ENCODE measurements at regions not wholly inside any gene's neighbourhood (a gene's known extent, or its start where the extent isn't known, plus 50 kb on each side); places are given as distances from the start of the nearest gene placed in this dataset.
"Not testable (repeated sequence)": the region's sequence is repeated elsewhere in the genome, so short reads cannot be mapped to it uniquely, and the experiment has no call there.

DNA sequence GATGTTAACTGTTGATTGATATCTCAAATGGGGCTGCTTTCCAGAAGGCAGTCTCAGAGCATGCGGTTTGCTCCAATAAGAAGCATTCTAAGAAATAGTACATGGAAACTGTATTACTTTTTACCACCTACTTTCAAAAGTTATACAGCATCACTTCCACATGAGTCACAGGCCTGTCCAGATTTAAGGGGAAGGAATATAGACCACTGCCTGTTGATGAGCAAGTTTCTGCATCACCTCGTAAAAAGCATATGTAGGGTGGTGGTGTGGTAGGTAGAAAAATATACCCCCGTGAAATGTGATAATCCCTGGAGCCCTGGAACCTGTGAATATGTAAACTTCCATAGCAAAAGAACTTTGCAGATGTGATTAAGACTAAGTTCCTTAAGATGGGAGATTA lies 816.6 kb upstream of the CDH6 start:
- no peaks in the 10 kb centered on the region for H3K4me1 ChIP-seq
- no peak overlapping the region for H3K27ac ChIP-seq
- TF ChIP-seq POLR2A (IDR thresholded peaks at IDR 0.05) (no peak), POLR2AphosphoS5 (IDR thresholded peaks at IDR 0.05; ENCODE audit: insufficient read depth in 1 of 2, low read depth in 1 of 2) (no peak)
- TF ChIP-seq, protein P1, sequence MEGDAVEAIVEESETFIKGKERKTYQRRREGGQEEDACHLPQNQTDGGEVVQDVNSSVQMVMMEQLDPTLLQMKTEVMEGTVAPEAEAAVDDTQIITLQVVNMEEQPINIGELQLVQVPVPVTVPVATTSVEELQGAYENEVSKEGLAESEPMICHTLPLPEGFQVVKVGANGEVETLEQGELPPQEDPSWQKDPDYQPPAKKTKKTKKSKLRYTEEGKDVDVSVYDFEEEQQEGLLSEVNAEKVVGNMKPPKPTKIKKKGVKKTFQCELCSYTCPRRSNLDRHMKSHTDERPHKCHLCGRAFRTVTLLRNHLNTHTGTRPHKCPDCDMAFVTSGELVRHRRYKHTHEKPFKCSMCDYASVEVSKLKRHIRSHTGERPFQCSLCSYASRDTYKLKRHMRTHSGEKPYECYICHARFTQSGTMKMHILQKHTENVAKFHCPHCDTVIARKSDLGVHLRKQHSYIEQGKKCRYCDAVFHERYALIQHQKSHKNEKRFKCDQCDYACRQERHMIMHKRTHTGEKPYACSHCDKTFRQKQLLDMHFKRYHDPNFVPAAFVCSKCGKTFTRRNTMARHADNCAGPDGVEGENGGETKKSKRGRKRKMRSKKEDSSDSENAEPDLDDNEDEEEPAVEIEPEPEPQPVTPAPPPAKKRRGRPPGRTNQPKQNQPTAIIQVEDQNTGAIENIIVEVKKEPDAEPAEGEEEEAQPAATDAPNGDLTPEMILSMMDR (IDR thresholded peaks at IDR 0.05): no peak
- no peaks in the 10 kb centered on the region for H3K27me3 ChIP-seq
- no peak overlapping the region for H3K4me3 ChIP-seq
- no peaks in the 10 kb centered on the region for H3K36me3 ChIP-seq
- intact Hi-C loops (cut with DNase I): no loop called here
- H3K9me3 ChIP-seq: no peaks in the 10 kb centered on the region
- DNase-seq (ENCODE audit: extremely low spot score in 2 of 2): no peak

DNA sequence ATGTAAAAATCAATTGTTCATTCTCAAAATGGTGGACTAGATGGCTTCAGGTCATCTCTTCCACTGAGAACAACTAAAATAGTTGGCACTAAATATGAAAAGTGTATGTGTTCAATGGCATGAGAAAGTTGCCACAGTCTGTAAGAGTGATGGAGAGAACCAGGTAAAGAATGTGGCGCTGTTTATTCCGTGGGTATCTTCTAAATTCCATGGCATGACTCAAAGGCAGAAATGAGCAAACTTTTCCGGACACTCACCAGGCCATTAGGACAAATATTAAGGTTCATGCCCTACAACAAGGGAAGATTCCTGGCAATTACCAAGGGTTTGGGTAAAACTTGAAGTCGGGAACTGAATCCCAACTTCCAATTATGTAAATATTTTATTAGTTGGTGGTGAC lies 825.4 kb upstream of the CDH6 start:
- H3K4me3 ChIP-seq: no peak overlapping the region
- intact Hi-C loops (cut with DNase I): no loop called here
- no peaks in the 10 kb centered on the region for H3K4me1 ChIP-seq
- TF ChIP-seq POLR2A (IDR thresholded peaks at IDR 0.05): no peak
- TF ChIP-seq POLR2AphosphoS5 (IDR thresholded peaks at IDR 0.05; ENCODE audit: insufficient read depth in 1 of 2, low read depth in 1 of 2): no peak
- TF ChIP-seq, protein P1 (IDR thresholded peaks at IDR 0.05): no peak
- H3K9me3 ChIP-seq: no peaks in the 10 kb centered on the region
- H3K27ac ChIP-seq: no peak overlapping the region
- H3K27me3 ChIP-seq: no peaks in the 10 kb centered on the region
- DNase-seq (ENCODE audit: extremely low spot score in 2 of 2): no peak
- no peaks in the 10 kb centered on the region for H3K36me3 ChIP-seq

DNA sequence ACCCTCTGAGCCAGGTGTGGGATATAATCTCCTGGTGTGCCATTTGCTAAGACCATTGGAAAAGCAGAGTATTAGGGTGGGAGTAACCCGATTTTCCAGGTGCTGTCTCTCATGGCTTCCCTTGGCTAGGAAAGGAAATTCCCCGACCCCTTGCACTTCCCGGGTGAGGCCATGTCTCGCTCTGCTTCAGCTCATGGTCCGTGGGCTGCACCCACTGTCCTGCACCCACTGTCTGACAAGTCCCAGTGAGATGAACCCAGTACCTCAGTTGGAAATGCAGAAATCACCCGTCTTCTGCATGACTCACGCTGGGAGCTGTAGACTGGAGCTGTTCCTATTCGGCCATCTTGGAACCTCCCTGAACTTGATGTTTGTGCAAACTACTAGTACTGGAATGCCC lies 828.5 kb upstream of the CDH6 start:
- H3K9me3 ChIP-seq; H3K27ac ChIP-seq; H3K4me1 ChIP-seq; H3K36me3 ChIP-seq; H3K4me3 ChIP-seq; intact Hi-C loops (cut with DNase I); DNase-seq (ENCODE audit: extremely low spot score in 2 of 2); H3K27me3 ChIP-seq: not testable (repeated sequence)

DNA sequence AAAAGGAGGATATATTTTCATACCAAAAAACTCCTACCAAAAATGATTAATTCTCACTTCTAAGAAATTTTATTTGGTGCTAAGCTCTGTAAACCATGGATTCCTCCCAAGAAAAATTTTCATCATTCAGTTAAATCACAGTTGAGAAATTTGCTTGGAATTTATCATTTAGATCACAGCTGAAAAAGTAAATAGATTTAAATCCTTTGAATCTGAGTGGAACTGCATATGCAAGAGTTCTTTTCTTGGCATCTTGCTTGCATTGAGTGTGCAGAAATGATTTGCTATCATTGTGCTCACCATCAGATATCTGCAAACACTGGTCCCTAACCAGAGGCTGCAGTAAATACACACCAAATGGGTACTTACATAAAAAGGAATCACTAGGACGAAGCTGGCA lies 836.1 kb upstream of the CDH6 start:
- no peaks in the 10 kb centered on the region for H3K36me3 ChIP-seq
- no peak for DNase-seq (ENCODE audit: extremely low spot score in 2 of 2)
- TF ChIP-seq POLR2AphosphoS5 (IDR thresholded peaks at IDR 0.05; ENCODE audit: insufficient read depth in 1 of 2, low read depth in 1 of 2): no peak
- no peak for TF ChIP-seq POLR2A (IDR thresholded peaks at IDR 0.05)
- TF ChIP-seq, protein P1 (IDR thresholded peaks at IDR 0.05): no peak
- H3K9me3 ChIP-seq: no peaks in the 10 kb centered on the region
- H3K4me1 ChIP-seq: no peaks in the 10 kb centered on the region
- intact Hi-C loops (cut with DNase I): no loop called here
- no peak overlapping the region for H3K4me3 ChIP-seq
- H3K27me3 ChIP-seq: no peaks in the 10 kb centered on the region
- no peak overlapping the region for H3K27ac ChIP-seq

DNA sequence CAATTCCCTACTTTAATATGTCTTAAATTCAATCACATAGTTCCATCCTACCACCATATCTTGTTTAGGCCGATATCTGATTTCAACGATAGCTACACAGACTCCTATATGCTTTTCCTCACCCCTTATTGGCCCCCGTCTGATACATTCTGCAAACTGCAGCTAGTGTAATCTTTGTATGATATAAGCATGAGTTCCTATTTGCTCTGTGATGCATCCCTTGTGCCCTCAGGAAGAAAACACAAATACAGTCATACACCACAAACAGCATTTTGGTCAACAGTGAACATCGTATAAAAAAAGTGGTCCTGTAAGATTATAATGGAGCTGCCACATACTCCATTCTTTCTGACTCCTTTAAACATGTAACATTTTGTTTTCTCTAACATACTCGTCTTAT lies 837.8 kb upstream of the CDH6 start:
- TF ChIP-seq POLR2A (IDR thresholded peaks at IDR 0.05) (no peak), POLR2AphosphoS5 (IDR thresholded peaks at IDR 0.05; ENCODE audit: insufficient read depth in 1 of 2, low read depth in 1 of 2) (no peak)
- TF ChIP-seq, protein P1 (IDR thresholded peaks at IDR 0.05): no peak
- H3K4me3 ChIP-seq: no peak overlapping the region

DNA sequence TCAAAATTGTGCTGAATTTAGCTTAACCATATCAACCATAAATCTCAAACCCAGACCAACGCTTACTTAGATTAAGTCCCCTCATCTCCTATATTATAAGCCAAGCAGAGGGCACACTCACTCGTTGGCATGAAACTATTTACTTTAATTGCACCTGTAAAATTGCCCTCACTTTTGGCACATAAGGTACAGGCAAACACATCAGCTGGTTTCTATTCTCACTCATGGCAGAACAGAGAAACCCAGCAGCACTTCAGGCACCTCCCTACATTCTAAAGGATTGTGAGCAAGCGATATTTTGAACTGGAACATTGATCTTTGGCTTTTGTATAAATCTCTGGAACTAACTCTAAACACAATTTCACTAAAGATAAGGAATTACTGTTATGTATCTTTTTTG lies 845.6 kb upstream of the CDH6 start:
- Histone ChIP-seq H3K27ac (no peak overlapping the region), H3K36me3 (no peaks in the 10 kb centered on the region), H3K4me1 (no peaks in the 10 kb centered on the region), H3K4me3 (no peak overlapping the region), H3K9me3 (no peaks in the 10 kb centered on the region), H3K27me3 (no peaks in the 10 kb centered on the region)
- no peak for DNase-seq (ENCODE audit: extremely low spot score in 2 of 2)
- TF ChIP-seq, protein P1 (IDR thresholded peaks at IDR 0.05): no peak
- TF ChIP-seq POLR2AphosphoS5 (IDR thresholded peaks at IDR 0.05; ENCODE audit: insufficient read depth in 1 of 2, low read depth in 1 of 2) (no peak), POLR2A (IDR thresholded peaks at IDR 0.05) (no peak)
- intact Hi-C loops (cut with DNase I): no loop called here

More for the DNA sequence above, 837.8 kb upstream of the CDH6 start:
- no peak for DNase-seq (ENCODE audit: extremely low spot score in 2 of 2)
- Histone ChIP-seq H3K27ac (no peak overlapping the region), H3K4me1 (no peaks in the 10 kb centered on the region), H3K9me3 (no peaks in the 10 kb centered on the region), H3K36me3 (no peaks in the 10 kb centered on the region), H3K27me3 (no peaks in the 10 kb centered on the region)
- intact Hi-C loops (cut with DNase I): no loop called here

DNA sequence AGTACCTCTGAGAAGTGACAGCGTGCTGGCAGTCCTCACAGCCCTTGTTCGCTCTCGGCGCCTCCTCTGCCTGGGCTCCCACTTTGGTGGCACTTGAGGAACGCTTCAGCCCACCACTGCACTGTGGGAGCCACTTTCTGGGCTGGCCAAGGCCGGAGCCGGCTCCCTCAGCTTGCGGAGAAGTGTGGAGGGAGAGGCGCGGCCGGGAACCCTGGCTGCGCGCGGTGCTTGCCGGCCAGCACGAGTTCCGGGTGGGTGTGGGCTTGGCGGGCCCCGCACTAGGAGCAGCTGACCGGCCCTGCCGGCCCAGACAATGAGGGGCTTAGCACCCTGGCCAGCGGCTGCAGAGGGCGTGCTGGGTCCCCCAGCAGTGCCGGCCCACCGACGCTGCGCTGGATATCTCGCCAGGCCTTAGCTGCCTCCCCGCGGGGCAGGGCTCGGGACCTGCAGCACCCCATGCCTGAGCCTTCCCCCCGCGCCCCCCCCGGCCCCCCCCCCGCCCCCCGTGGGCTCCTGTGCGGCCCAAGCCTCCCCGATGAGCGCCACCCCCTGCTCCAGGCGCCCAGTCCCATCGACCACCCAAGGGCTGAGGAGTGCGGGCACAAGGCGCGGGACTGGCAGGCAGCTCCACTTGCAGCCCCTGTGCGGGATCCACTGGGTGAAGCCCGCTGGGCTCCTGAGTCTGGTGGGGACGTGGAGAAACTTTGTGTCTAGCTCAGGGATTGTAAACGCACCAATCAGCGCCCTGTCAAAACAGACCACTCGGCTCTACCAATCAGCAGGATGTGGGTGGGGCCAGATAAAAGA lies 847.7 kb upstream of the CDH6 start:
- H3K36me3 ChIP-seq; DNase-seq (ENCODE audit: extremely low spot score in 2 of 2); intact Hi-C loops (cut with DNase I); H3K27ac ChIP-seq; H3K4me1 ChIP-seq; H3K4me3 ChIP-seq; H3K9me3 ChIP-seq; H3K27me3 ChIP-seq: not testable (repeated sequence)
